ENCODE measurements at regions not wholly inside any gene's neighbourhood (a gene's known extent, or its start where the extent isn't known, plus 50 kb on each side); places are given as distances from the start of the nearest gene placed in this dataset. TPM values are rescaled to one million over a fixed set of nuclear protein-coding genes. Genes with fewer than 3 reads are reported as not detected.

- DNase-seq (ENCODE audit: low spot score in 2 of 2, unreplicated experiment in 2 of 2) = no peak
- no peaks in the 10 kb centered on the region for H3K36me3 Mint-ChIP-seq
- TF ChIP-seq, protein P1, sequence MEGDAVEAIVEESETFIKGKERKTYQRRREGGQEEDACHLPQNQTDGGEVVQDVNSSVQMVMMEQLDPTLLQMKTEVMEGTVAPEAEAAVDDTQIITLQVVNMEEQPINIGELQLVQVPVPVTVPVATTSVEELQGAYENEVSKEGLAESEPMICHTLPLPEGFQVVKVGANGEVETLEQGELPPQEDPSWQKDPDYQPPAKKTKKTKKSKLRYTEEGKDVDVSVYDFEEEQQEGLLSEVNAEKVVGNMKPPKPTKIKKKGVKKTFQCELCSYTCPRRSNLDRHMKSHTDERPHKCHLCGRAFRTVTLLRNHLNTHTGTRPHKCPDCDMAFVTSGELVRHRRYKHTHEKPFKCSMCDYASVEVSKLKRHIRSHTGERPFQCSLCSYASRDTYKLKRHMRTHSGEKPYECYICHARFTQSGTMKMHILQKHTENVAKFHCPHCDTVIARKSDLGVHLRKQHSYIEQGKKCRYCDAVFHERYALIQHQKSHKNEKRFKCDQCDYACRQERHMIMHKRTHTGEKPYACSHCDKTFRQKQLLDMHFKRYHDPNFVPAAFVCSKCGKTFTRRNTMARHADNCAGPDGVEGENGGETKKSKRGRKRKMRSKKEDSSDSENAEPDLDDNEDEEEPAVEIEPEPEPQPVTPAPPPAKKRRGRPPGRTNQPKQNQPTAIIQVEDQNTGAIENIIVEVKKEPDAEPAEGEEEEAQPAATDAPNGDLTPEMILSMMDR (IDR thresholded peaks at IDR 0.05; ENCODE audit: unreplicated experiment) = no peak
- H3K27me3 Mint-ChIP-seq (ENCODE audit: low read depth) = no peaks in the 10 kb centered on the region
- no peaks in the 10 kb centered on the region for H3K4me1 Mint-ChIP-seq
- H3K9me3 Mint-ChIP-seq = no peaks in the 10 kb centered on the region
- H3K27ac Mint-ChIP-seq = no peak overlapping the region
- H3K4me3 Mint-ChIP-seq = no peak overlapping the region
These were observed 71.6 kb upstream of the MDGA2 start for GRCh38 chr14:47746986-47747385.

- Mint-ChIP-seq H3K4me3 (no peak overlapping the region), H3K36me3 (no peaks in the 10 kb centered on the region), H3K9me3 (no peaks in the 10 kb centered on the region), H3K27me3 (ENCODE audit: low read depth) (no peaks in the 10 kb centered on the region), H3K27ac (no peak overlapping the region), H3K4me1 (no peaks in the 10 kb centered on the region)
- TF ChIP-seq, protein P1 (IDR thresholded peaks at IDR 0.05; ENCODE audit: unreplicated experiment) = no peak
- DNase-seq (ENCODE audit: low spot score in 2 of 2, unreplicated experiment in 2 of 2) = no peak
These were observed 68.8 kb upstream of the MDGA2 start for GRCh38 chr14:47744155-47744554.

DNA sequence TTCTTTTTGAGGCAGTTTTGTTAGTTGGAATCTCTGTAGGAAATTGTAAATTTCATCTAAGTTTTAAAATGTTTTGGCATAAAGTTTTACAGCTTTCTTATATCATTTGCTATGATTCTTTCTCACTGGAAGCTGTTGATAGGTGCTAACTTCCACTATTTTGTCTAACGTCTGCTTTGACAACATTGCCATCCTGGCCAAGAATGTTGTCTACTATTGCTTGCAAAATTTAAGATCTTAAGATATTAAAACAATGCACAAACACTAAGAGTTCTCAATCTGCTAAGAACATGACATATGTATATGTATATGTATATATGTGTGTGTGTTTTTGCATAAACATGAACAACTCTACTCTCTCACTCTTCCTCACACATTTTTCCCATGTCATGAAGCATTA lies 64.1 kb upstream of the MDGA2 start:
- Mint-ChIP-seq H3K4me1 (no peaks in the 10 kb centered on the region), H3K9me3 (no peaks in the 10 kb centered on the region), H3K27ac (no peak overlapping the region), H3K27me3 (ENCODE audit: low read depth) (no peaks in the 10 kb centered on the region), H3K36me3 (no peaks in the 10 kb centered on the region), H3K4me3 (no peak overlapping the region)
- DNase-seq (ENCODE audit: low spot score in 2 of 2, unreplicated experiment in 2 of 2) = no peak
- TF ChIP-seq, protein P1 (IDR thresholded peaks at IDR 0.05; ENCODE audit: unreplicated experiment) = no peak

DNA sequence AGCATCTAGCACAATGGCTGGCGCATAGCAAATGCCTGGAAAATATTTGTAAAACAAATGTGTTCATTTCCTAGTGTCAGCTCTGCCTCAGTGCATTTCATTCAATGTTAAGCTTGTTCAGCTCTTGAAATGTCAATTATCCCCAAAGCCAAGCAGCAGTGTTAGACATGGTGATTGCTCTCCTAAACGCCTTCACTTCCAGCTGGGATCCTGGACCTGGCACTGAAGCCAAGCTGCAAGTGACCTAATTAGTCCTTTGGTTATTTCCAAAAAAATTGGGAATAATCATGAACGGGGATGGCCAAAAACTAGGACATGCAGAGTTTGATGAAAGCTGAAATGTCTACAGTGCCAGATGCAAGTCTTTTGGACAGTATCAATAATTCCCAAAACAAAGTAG lies 54.9 kb upstream of the MDGA2 start:
- no peak for DNase-seq (ENCODE audit: low spot score in 2 of 2, unreplicated experiment in 2 of 2)
- H3K27me3 Mint-ChIP-seq (ENCODE audit: low read depth) = peaks cover 2% of the 10 kb centered on the region

More for the DNA sequence above, 54.9 kb upstream of the MDGA2 start:
- no peak overlapping the region for H3K27ac Mint-ChIP-seq
- no peaks in the 10 kb centered on the region for H3K4me1 Mint-ChIP-seq
- H3K9me3 Mint-ChIP-seq = no peaks in the 10 kb centered on the region
- TF ChIP-seq, protein P1 (IDR thresholded peaks at IDR 0.05; ENCODE audit: unreplicated experiment) = no peak
- H3K36me3 Mint-ChIP-seq = no peaks in the 10 kb centered on the region
- no peak overlapping the region for H3K4me3 Mint-ChIP-seq

Small RNAs in the stretch of these regions (microRNA-seq; reads per million reads assigned to microRNA genes)
- gene MIR548Y = not detected
